ENCODE measurements at regions not wholly inside any gene's neighbourhood (a gene's known extent, or its start where the extent isn't known, plus 50 kb on each side); places are given as distances from the start of the nearest gene placed in this dataset.
"Not testable (repeated sequence)": the region's sequence is repeated elsewhere in the genome, so short reads cannot be mapped to it uniquely, and the experiment has no call there.

DNA sequence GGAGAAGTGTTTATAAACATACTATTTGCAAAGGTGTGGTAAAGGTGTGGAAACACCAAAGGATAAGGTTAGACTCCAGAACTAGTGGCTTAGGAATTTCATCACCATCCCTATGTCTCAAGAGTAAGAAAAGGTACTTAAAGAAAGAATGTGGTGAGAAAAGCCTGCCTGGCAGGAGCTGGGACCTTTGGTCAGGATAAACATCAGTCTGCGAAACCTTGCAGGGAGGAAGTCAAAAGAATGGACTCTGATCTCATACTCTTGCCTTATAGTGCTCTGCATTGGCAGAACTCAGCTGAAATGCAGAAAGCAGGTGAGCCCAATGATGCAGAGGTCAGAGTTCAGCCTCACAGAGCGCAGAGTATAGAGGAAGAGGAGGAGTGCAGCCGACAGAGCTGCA lies 97.2 kb upstream of the NR3C2 start:
- Histone ChIP-seq H3K23ac (ENCODE audit: low read length) (no peak overlapping the region), H2BK120ac (ENCODE audit: insufficient read depth, low read length, poor library complexity) (no peak overlapping the region), H3K14ac (ENCODE audit: low read length) (no peak overlapping the region), H2BK5ac (ENCODE audit: low read depth, low read length, poor library complexity) (no peak overlapping the region), H3K18ac (ENCODE audit: low read length) (no peak overlapping the region), H3K27ac (ENCODE audit: low read depth, low read length) (no peak overlapping the region), H3K27me3 (ENCODE audit: insufficient read depth, low read length) (no peaks in the 10 kb centered on the region), H3K36me3 (ENCODE audit: control insufficient read depth in 1 of 2, insufficient read depth in 2 of 2, low read length in 2 of 2) (no peaks in the 10 kb centered on the region), H3K79me2 (ENCODE audit: control insufficient read depth, insufficient read depth, low read length, poor library complexity) (no peaks in the 10 kb centered on the region), H4K91ac (ENCODE audit: low read depth, low read length) (no peak overlapping the region), H3K4me1 (ENCODE audit: control insufficient read depth in 1 of 2, insufficient read depth in 2 of 2, low read length in 2 of 2) (no peaks in the 10 kb centered on the region), H2AK5ac (ENCODE audit: low read length) (no peak overlapping the region), H3K4me3 (ENCODE audit: low read depth, low read length) (no peak overlapping the region), H3K79me1 (ENCODE audit: low read length) (no peaks in the 10 kb centered on the region), H2AFZ (ENCODE audit: insufficient read depth, low read length, poor library complexity) (no peak overlapping the region), H3K4me2 (ENCODE audit: low read length) (no peak overlapping the region), H3K4ac (ENCODE audit: low read depth, low read length) (no peak overlapping the region), H3K9ac (ENCODE audit: low read length) (no peak overlapping the region), H2BK12ac (ENCODE audit: low read length) (no peak overlapping the region), H4K8ac (ENCODE audit: low read depth, low read length) (no peak overlapping the region), H3K9me3 (ENCODE audit: insufficient read depth, low read depth, low read length) (no peaks in the 10 kb centered on the region), H4K12ac (ENCODE audit: low read depth, low read length) (no peak overlapping the region)
- WGBS (ENCODE audit: extremely low coverage, insufficient coverage, insufficient read length), result no CpG with 5 or more reads among the region's 3 CpGs
- DNase-seq, result peak; percentile 71 to 79

DNA sequence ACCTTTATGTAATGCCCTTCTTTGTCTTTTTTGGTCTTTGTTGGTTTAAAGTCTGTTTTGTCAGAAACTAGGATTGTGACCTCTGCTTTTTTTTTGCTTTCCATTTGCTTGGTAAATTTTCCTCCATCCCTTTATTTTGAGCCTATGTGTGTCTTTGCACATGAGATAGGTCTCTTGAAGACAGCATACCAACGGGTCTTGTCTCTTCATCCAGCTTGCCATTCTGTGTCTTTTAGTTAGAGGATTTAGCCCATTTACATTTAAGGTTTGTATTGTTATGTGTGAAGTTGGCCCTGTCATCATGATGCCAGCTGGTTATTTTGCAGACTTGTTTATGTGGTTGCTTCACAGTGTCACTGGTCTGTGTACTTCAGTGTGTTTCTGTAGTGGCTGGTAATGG lies 91.6 kb upstream of the NR3C2 start:
- not testable (repeated sequence) for H3K23ac ChIP-seq (ENCODE audit: low read length); H3K27me3 ChIP-seq (ENCODE audit: insufficient read depth, low read length); H3K4me3 ChIP-seq (ENCODE audit: low read depth, low read length); H3K14ac ChIP-seq (ENCODE audit: low read length); H4K12ac ChIP-seq (ENCODE audit: low read depth, low read length); H3K27ac ChIP-seq (ENCODE audit: low read depth, low read length); H3K79me2 ChIP-seq (ENCODE audit: control insufficient read depth, insufficient read depth, low read length, poor library complexity); DNase-seq; H2AFZ ChIP-seq (ENCODE audit: insufficient read depth, low read length, poor library complexity); H3K4me1 ChIP-seq (ENCODE audit: control insufficient read depth in 1 of 2, insufficient read depth in 2 of 2, low read length in 2 of 2); H2BK5ac ChIP-seq (ENCODE audit: low read depth, low read length, poor library complexity); H3K36me3 ChIP-seq (ENCODE audit: control insufficient read depth in 1 of 2, insufficient read depth in 2 of 2, low read length in 2 of 2); H3K9ac ChIP-seq (ENCODE audit: low read length); H4K8ac ChIP-seq (ENCODE audit: low read depth, low read length); H3K79me1 ChIP-seq (ENCODE audit: low read length); H2AK5ac ChIP-seq (ENCODE audit: low read length); H2BK120ac ChIP-seq (ENCODE audit: insufficient read depth, low read length, poor library complexity); H3K9me3 ChIP-seq (ENCODE audit: insufficient read depth, low read depth, low read length); H4K91ac ChIP-seq (ENCODE audit: low read depth, low read length); H3K4ac ChIP-seq (ENCODE audit: low read depth, low read length); H2BK12ac ChIP-seq (ENCODE audit: low read length); H3K4me2 ChIP-seq (ENCODE audit: low read length); H3K18ac ChIP-seq (ENCODE audit: low read length)
- WGBS (ENCODE audit: extremely low coverage, insufficient coverage, insufficient read length), result no CpG with 5 or more reads among the region's 1 CpG

DNA sequence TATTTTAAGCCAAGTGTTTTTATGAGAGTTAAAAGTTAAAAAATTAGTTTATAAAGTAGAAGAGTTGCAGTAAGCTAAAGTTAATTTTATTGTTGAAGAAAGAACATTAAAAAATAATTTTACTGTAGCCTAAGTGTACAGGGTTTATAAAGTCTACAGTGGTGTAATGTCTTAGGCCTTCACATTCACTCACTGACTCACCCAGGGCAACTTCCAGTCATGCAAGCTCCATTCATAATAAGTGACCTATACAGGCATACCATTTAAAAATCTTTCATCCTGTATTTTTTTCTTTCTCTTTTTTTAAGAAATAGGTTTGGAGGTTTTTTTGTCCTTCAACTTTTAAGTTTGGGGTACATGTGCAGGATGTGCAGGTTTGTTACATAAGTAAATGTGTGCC lies 87.9 kb upstream of the NR3C2 start:
- Histone ChIP-seq H3K9ac (ENCODE audit: low read length) (no peak overlapping the region), H3K4ac (ENCODE audit: low read depth, low read length) (no peak overlapping the region)

DNA sequence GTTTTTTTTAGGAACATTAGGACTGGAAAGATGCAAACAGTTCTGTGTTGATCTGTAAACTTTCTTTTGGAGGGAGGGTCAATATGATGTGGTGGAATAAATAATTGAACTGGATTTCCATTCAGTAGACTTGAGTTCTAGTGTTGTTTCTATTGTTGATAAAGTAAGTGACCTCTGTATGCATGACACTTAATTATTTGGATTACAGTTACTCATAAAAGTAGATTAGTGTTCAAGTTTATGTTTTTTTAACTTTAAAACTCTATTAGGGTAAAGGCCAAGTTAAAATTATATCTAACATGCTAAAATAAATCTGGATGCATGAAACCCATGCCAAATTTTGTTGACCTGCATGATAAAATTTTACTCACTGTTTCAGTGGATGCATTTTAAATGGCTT lies 85.4 kb upstream of the NR3C2 start:
- no peak overlapping the region for H3K14ac ChIP-seq (ENCODE audit: low read length)
- H2BK5ac ChIP-seq (ENCODE audit: low read depth, low read length, poor library complexity), result no peak overlapping the region
- H3K36me3 ChIP-seq (ENCODE audit: control insufficient read depth in 1 of 2, insufficient read depth in 2 of 2, low read length in 2 of 2), result no peaks in the 10 kb centered on the region
- H3K9ac ChIP-seq (ENCODE audit: low read length), result no peak overlapping the region
- H3K79me2 ChIP-seq (ENCODE audit: control insufficient read depth, insufficient read depth, low read length, poor library complexity), result no peaks in the 10 kb centered on the region
- H3K18ac ChIP-seq (ENCODE audit: low read length), result no peak overlapping the region
- H4K91ac ChIP-seq (ENCODE audit: low read depth, low read length), result no peak overlapping the region
- DNase-seq, result no peak
- no peak overlapping the region for H4K12ac ChIP-seq (ENCODE audit: low read depth, low read length)
- no peak overlapping the region for H3K4me3 ChIP-seq (ENCODE audit: low read depth, low read length)
- no peak overlapping the region for H3K4ac ChIP-seq (ENCODE audit: low read depth, low read length)
- no peak overlapping the region for H2AFZ ChIP-seq (ENCODE audit: insufficient read depth, low read length, poor library complexity)
- H3K27ac ChIP-seq (ENCODE audit: low read depth, low read length), result no peak overlapping the region
- H3K9me3 ChIP-seq (ENCODE audit: insufficient read depth, low read depth, low read length), result no peaks in the 10 kb centered on the region
- no peak overlapping the region for H4K8ac ChIP-seq (ENCODE audit: low read depth, low read length)
- no peak overlapping the region for H2BK120ac ChIP-seq (ENCODE audit: insufficient read depth, low read length, poor library complexity)
- H3K27me3 ChIP-seq (ENCODE audit: insufficient read depth, low read length), result no peaks in the 10 kb centered on the region
- no peak overlapping the region for H3K4me2 ChIP-seq (ENCODE audit: low read length)
- no peak overlapping the region for H2BK12ac ChIP-seq (ENCODE audit: low read length)
- H3K23ac ChIP-seq (ENCODE audit: low read length), result no peak overlapping the region
- H3K79me1 ChIP-seq (ENCODE audit: low read length), result no peaks in the 10 kb centered on the region
- no peaks in the 10 kb centered on the region for H3K4me1 ChIP-seq (ENCODE audit: control insufficient read depth in 1 of 2, insufficient read depth in 2 of 2, low read length in 2 of 2)
- H2AK5ac ChIP-seq (ENCODE audit: low read length), result no peak overlapping the region

More for the DNA sequence above, 87.9 kb upstream of the NR3C2 start:
- no peak overlapping the region for H3K18ac ChIP-seq (ENCODE audit: low read length)
- no peak overlapping the region for H2AFZ ChIP-seq (ENCODE audit: insufficient read depth, low read length, poor library complexity)
- H2BK5ac ChIP-seq (ENCODE audit: low read depth, low read length, poor library complexity), result no peak overlapping the region
- no peaks in the 10 kb centered on the region for H3K36me3 ChIP-seq (ENCODE audit: control insufficient read depth in 1 of 2, insufficient read depth in 2 of 2, low read length in 2 of 2)
- H3K9me3 ChIP-seq (ENCODE audit: insufficient read depth, low read depth, low read length), result no peaks in the 10 kb centered on the region
- H3K14ac ChIP-seq (ENCODE audit: low read length), result no peak overlapping the region
- no peak overlapping the region for H3K4me2 ChIP-seq (ENCODE audit: low read length)
- no peak overlapping the region for H2BK120ac ChIP-seq (ENCODE audit: insufficient read depth, low read length, poor library complexity)
- no peak overlapping the region for H4K8ac ChIP-seq (ENCODE audit: low read depth, low read length)
- H3K23ac ChIP-seq (ENCODE audit: low read length), result no peak overlapping the region
- no peaks in the 10 kb centered on the region for H3K4me1 ChIP-seq (ENCODE audit: control insufficient read depth in 1 of 2, insufficient read depth in 2 of 2, low read length in 2 of 2)
- no peaks in the 10 kb centered on the region for H3K27me3 ChIP-seq (ENCODE audit: insufficient read depth, low read length)
- H4K91ac ChIP-seq (ENCODE audit: low read depth, low read length), result no peak overlapping the region
- no peak overlapping the region for H2BK12ac ChIP-seq (ENCODE audit: low read length)
- H3K79me1 ChIP-seq (ENCODE audit: low read length), result no peaks in the 10 kb centered on the region
- H3K79me2 ChIP-seq (ENCODE audit: control insufficient read depth, insufficient read depth, low read length, poor library complexity), result no peaks in the 10 kb centered on the region
- no peak overlapping the region for H3K27ac ChIP-seq (ENCODE audit: low read depth, low read length)
- DNase-seq, result no peak
- H4K12ac ChIP-seq (ENCODE audit: low read depth, low read length), result no peak overlapping the region
- H3K4me3 ChIP-seq (ENCODE audit: low read depth, low read length), result no peak overlapping the region
- H2AK5ac ChIP-seq (ENCODE audit: low read length), result no peak overlapping the region

DNA sequence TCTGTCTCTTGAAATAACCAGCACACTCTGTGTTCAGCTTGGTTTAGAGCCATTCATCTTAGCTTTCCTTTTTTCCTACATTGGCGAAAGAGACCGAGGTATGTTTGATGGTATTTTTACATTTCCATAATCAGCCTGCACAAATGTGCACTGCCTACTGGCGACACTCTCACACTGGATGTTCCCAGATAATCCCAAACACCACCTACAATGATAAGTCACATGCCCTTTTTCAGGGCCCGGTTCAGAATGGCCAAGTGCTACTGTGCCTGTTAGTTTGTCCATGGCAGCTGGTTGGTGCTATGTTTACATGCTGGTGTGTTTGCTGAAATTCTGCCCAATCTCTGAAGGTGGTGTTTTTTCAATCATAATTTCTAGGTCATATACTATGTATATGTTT lies 80.8 kb upstream of the NR3C2 start:
- Histone ChIP-seq H4K91ac (ENCODE audit: low read depth, low read length) (no peak overlapping the region), H3K9me3 (ENCODE audit: insufficient read depth, low read depth, low read length) (no peaks in the 10 kb centered on the region), H3K79me1 (ENCODE audit: low read length) (no peaks in the 10 kb centered on the region), H3K18ac (ENCODE audit: low read length) (no peak overlapping the region), H4K8ac (ENCODE audit: low read depth, low read length) (no peak overlapping the region), H2AK5ac (ENCODE audit: low read length) (no peak overlapping the region), H2AFZ (ENCODE audit: insufficient read depth, low read length, poor library complexity) (no peak overlapping the region), H4K12ac (ENCODE audit: low read depth, low read length) (no peak overlapping the region), H3K36me3 (ENCODE audit: control insufficient read depth in 1 of 2, insufficient read depth in 2 of 2, low read length in 2 of 2) (no peaks in the 10 kb centered on the region), H3K4me2 (ENCODE audit: low read length) (no peak overlapping the region), H3K4me3 (ENCODE audit: low read depth, low read length) (no peak overlapping the region), H2BK120ac (ENCODE audit: insufficient read depth, low read length, poor library complexity) (no peak overlapping the region), H3K79me2 (ENCODE audit: control insufficient read depth, insufficient read depth, low read length, poor library complexity) (no peaks in the 10 kb centered on the region), H3K4ac (ENCODE audit: low read depth, low read length) (no peak overlapping the region), H2BK5ac (ENCODE audit: low read depth, low read length, poor library complexity) (no peak overlapping the region), H2BK12ac (ENCODE audit: low read length) (no peak overlapping the region), H3K14ac (ENCODE audit: low read length) (no peak overlapping the region), H3K9ac (ENCODE audit: low read length) (peak overlapping the region; percentile 29), H3K23ac (ENCODE audit: low read length) (no peak overlapping the region), H3K27me3 (ENCODE audit: insufficient read depth, low read length) (no peaks in the 10 kb centered on the region), H3K27ac (ENCODE audit: low read depth, low read length) (no peak overlapping the region), H3K4me1 (ENCODE audit: control insufficient read depth in 1 of 2, insufficient read depth in 2 of 2, low read length in 2 of 2) (no peaks in the 10 kb centered on the region)
- WGBS (ENCODE audit: extremely low coverage, insufficient coverage, insufficient read length), result no CpG with 5 or more reads among the region's 4 CpGs
- no peak for DNase-seq

All from trophoblast cell (in vitro differentiated cells and primary cell).